ENCODE measurements at regions not wholly inside any gene's neighbourhood (a gene's known extent, or its start where the extent isn't known, plus 50 kb on each side); places are given as distances from the start of the nearest gene placed in this dataset.
"Not testable (repeated sequence)": the region's sequence is repeated elsewhere in the genome, so short reads cannot be mapped to it uniquely, and the experiment has no call there.

GRCh38 chr3:40691452-40691861, 166.7 kb downstream of the ZNF621 start:
- TF ChIP-seq CTCF (IDR thresholded peaks at IDR 0.05; ENCODE audit: extremely low read depth, missing control alignments): no peak
- DNase-seq (ENCODE audit: low spot score): no peak

GRCh38 chr3:40695848-40696247, 171.1 kb downstream of the ZNF621 start:
- TF ChIP-seq CTCF (IDR thresholded peaks at IDR 0.05; ENCODE audit: extremely low read depth, missing control alignments): no peak
- no peak for DNase-seq (ENCODE audit: low spot score)

- DNase-seq (ENCODE audit: low spot score): not testable (repeated sequence)
These were observed 173.9 kb downstream of the ZNF621 start for GRCh38 chr3:40698611-40699010.

- no peak for TF ChIP-seq CTCF (IDR thresholded peaks at IDR 0.05; ENCODE audit: extremely low read depth, missing control alignments)
- DNase-seq (ENCODE audit: low spot score): no peak
These were observed 176.3 kb downstream of the ZNF621 start for GRCh38 chr3:40701016-40701588.

- no peak for DNase-seq (ENCODE audit: low spot score)
- no peak for TF ChIP-seq CTCF (IDR thresholded peaks at IDR 0.05; ENCODE audit: extremely low read depth, missing control alignments)
These were observed 179.5 kb downstream of the ZNF621 start for GRCh38 chr3:40704224-40704623.

- no peak for DNase-seq (ENCODE audit: low spot score)
- no peak for TF ChIP-seq CTCF (IDR thresholded peaks at IDR 0.05; ENCODE audit: extremely low read depth, missing control alignments)
These were observed 180.9 kb downstream of the ZNF621 start for GRCh38 chr3:40705663-40706062.

GRCh38 chr3:40713306-40713705, 188.5 kb downstream of the ZNF621 start:
- TF ChIP-seq CTCF (IDR thresholded peaks at IDR 0.05; ENCODE audit: extremely low read depth, missing control alignments): no peak
- no peak for DNase-seq (ENCODE audit: low spot score)

GRCh38 chr3:40713795-40714194, 189.0 kb downstream of the ZNF621 start:
- TF ChIP-seq CTCF (IDR thresholded peaks at IDR 0.05; ENCODE audit: extremely low read depth, missing control alignments): no peak
- DNase-seq (ENCODE audit: low spot score): peak; percentile 8
